Mesothelial cell of epicardium (in vitro differentiated cells): ENCODE measurements at regions not wholly inside any gene's neighbourhood (a gene's known extent, or its start where the extent isn't known, plus 50 kb on each side); places are given as distances from the start of the nearest gene placed in this dataset.

ENCODE experiments used
- DNase-seq, 2 experiments: peaks; one replicate each; pipeline ENCODE4 v3.0.0; 2021; ENCODE audit warnings: low spot score in 2 of 2; ENCODE audit not compliant: unreplicated experiment in 2 of 2
- H3K27ac Mint-ChIP-seq: 2 replicates; pipeline ENCODE4 v1.8.0; 2021; ENCODE audit warnings: mixed read lengths
- H3K27me3 Mint-ChIP-seq: 2 replicates; pipeline ENCODE4 v1.8.0; 2021; ENCODE audit warnings: low read depth, mixed read lengths
- H3K36me3 Mint-ChIP-seq: 2 replicates; pipeline ENCODE4 v1.8.0; 2021; ENCODE audit warnings: mixed read lengths
- H3K4me1 Mint-ChIP-seq: 2 replicates; pipeline ENCODE4 v1.8.0; 2021; ENCODE audit warnings: mixed read lengths
- H3K4me3 Mint-ChIP-seq: 2 replicates; pipeline ENCODE4 v1.8.0; 2021; ENCODE audit warnings: mild to moderate bottlenecking, moderate library complexity, mixed read lengths
- H3K9me3 Mint-ChIP-seq: 2 replicates; pipeline ENCODE4 v1.8.0; 2021; ENCODE audit warnings: mixed read lengths
- TF ChIP-seq, protein P1 (sequence below): fragments of 200-600 bp; sonication (generic); IDR thresholded peaks from one replicate; pipeline ENCODE4 v1.5.0; 2021; ENCODE audit warnings: antibody characterized with exemption; ENCODE audit not compliant: unreplicated experiment

DNA sequence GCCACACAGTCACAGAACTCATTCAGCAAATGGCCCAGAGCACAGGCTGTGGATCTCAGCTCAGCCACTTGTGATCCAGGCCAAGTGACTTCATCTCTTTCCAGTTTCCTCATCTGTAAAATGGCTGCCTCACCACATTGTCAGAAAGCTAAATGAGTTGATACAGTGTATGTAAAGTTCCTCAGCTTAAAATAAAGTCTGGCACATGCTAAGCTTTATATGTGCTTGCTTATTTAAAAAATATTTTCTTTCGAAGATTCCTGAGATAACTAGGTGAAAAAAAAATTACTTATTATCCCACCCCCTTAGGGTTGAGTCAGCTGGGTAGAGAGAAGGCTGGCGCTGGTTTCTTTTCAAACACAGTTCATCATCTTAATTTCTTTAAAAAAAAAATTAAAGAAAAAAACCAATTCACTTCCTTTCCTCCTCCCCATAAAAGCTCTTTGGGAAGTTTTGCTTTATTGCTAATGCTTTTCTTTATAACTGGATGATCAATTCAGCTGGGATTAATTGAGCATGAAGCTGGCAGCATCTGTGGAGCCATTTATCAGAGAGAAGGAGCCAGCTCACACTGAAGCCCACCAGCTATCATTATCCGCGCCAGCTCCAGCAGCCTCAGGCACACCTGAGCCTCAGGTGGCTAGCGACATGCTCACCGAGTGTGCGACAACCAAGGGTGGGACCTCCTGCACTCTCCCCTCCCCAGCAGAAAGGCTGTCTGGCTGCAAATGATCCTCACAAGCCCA, 354.9 kb downstream of the FOXO1 start:
- Mint-ChIP-seq H3K4me1 (peaks cover 24% of the 10 kb centered on the region), H3K27me3 (no peaks in the 10 kb centered on the region), H3K27ac (no peak overlapping the region), H3K36me3 (no peaks in the 10 kb centered on the region), H3K9me3 (peaks cover 10% of the 10 kb centered on the region), H3K4me3 (no peak overlapping the region)
- no peak for DNase-seq
- TF ChIP-seq, protein P1, sequence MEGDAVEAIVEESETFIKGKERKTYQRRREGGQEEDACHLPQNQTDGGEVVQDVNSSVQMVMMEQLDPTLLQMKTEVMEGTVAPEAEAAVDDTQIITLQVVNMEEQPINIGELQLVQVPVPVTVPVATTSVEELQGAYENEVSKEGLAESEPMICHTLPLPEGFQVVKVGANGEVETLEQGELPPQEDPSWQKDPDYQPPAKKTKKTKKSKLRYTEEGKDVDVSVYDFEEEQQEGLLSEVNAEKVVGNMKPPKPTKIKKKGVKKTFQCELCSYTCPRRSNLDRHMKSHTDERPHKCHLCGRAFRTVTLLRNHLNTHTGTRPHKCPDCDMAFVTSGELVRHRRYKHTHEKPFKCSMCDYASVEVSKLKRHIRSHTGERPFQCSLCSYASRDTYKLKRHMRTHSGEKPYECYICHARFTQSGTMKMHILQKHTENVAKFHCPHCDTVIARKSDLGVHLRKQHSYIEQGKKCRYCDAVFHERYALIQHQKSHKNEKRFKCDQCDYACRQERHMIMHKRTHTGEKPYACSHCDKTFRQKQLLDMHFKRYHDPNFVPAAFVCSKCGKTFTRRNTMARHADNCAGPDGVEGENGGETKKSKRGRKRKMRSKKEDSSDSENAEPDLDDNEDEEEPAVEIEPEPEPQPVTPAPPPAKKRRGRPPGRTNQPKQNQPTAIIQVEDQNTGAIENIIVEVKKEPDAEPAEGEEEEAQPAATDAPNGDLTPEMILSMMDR: no peak

DNA sequence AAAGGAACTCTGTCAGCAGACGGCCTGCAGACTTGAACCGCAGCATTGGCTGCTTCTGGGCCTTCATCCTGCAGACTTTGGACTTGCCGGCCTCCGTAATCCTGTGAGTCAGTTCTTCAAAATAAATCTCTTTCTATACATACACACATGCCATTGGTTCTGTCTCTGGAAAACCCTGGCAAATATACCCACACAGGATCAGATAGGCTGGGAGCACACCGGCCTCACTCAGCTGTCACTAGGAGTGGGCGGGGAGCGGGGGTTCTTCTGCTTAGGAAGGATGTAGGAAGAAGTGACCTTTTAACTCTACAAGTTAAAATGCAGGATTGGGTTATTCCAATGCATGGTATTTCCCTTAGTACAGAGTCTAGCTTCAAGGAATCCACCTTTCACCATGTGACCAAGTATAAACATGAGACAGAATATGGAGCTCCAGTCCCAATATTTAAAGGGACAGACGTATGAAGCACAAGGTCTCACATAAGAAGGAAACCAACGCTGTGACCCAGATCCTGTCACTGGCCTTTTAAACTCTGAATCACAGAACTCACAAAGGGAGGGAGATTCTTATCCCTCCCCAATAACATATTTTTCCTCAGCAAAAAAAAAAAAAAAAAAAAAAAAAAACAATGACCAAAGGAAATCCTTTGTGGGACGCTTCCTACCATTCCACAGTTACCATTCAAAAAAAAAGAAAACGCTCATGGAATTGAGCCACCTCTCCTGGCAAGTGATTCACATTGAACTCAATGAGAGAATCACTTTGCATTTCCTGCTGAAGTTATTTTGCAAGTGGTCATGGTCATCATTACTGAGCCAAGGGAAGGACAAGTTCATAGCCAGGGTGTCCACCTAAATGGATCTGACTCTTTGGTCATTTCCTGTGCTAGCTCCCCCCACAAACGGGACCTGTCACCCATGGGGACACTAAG, 352.9 kb downstream of the FOXO1 start:
- TF ChIP-seq, protein P1: no peak

DNA sequence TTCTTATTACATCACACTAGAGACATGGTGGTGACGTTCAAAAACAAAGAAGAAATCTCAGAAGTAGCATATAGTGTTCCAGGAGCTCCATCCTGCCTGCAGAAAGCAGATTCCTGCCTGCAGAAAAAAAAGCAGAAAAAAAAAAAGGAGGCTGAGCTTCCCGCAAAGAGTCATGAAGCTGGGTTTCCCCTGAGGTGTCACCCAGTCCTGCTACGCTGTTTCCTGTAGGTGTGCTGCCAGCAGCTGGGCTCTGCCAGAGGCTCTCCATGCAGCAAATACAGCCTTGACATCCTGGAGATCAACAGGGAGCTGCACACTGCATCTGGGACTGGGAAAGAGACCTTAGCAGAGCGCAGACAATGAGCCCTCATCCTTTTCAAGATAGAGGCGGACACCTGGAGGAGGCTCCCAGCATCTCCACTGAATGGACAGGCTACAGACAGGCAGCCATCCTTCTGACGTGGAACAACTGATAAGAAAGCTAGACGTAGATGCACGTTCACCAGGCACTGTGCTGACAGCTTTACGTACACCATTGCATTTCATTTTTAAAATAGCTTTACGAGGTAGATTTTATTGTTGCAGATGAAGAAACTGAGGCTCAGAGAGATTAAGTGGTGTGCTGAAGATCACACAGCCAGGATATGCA, 350.9 kb downstream of the FOXO1 start:
- DNase-seq: no peak
- Mint-ChIP-seq H3K4me3 (no peak overlapping the region), H3K9me3 (no peaks in the 10 kb centered on the region), H3K4me1 (peaks cover 28% of the 10 kb centered on the region), H3K27ac (no peak overlapping the region), H3K36me3 (no peaks in the 10 kb centered on the region), H3K27me3 (no peaks in the 10 kb centered on the region)
- TF ChIP-seq, protein P1: no peak

More for the DNA sequence above, 352.9 kb downstream of the FOXO1 start:
- Mint-ChIP-seq H3K27me3 (no peaks in the 10 kb centered on the region), H3K36me3 (no peaks in the 10 kb centered on the region), H3K4me1 (peaks cover 27% of the 10 kb centered on the region), H3K9me3 (no peaks in the 10 kb centered on the region), H3K4me3 (no peak overlapping the region), H3K27ac (no peak overlapping the region)
- no peak for DNase-seq

DNA sequence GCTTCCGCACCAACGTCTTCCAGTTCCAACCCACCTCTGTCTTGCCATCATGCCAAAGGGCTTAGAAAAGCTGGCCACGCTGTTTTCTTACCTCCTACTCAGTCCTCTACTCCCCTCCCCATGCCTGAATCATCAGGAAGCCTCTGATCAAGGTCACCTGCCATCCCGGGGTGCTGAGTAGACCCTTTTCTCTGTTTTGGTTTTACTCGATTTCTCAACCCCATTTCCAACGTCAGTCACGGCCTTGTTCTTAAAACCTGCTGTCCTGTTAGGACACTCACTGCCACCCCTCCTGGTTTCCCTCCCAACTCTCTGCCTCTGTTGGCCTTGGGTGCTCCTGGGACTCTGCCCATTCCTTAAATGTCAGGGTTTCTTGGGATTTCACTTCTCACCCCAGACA, 350.1 kb downstream of the FOXO1 start:
- no peak overlapping the region for H3K4me3 Mint-ChIP-seq
- TF ChIP-seq, protein P1: no peak
- no peak overlapping the region for H3K27ac Mint-ChIP-seq
- peaks cover 29% of the 10 kb centered on the region for H3K4me1 Mint-ChIP-seq
- DNase-seq: no peak
- no peaks in the 10 kb centered on the region for H3K27me3 Mint-ChIP-seq
- no peaks in the 10 kb centered on the region for H3K9me3 Mint-ChIP-seq
- no peaks in the 10 kb centered on the region for H3K36me3 Mint-ChIP-seq

DNA sequence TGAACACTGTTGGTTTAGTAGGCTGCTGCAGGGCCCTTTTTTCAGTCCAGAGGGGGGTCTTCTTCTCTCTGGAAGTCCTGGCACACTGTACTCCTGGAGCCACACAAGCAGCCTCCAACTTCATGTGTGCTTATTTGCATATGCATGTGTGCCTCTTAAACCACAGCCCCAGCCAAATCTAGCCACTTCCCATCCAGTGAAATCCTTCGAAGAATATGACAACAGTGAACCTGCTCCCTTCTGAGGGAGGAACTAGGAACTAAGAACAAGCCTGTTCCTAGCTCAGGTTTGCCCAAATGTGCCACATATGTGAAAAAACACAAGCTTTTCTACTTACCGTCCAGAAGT, 348.5 kb downstream of the FOXO1 start:
- Mint-ChIP-seq H3K27me3 (no peaks in the 10 kb centered on the region), H3K27ac (no peak overlapping the region), H3K4me1 (peaks cover 25% of the 10 kb centered on the region), H3K36me3 (no peaks in the 10 kb centered on the region), H3K9me3 (no peaks in the 10 kb centered on the region), H3K4me3 (no peak overlapping the region)
- DNase-seq: no peak
- TF ChIP-seq, protein P1: no peak
